GM19397 (cell line): ENCODE measurements at regions not wholly inside any gene's neighbourhood (a gene's known extent, or its start where the extent isn't known, plus 50 kb on each side); places are given as distances from the start of the nearest gene placed in this dataset.

Experiments
- ATAC-seq: cut with Tn5 transposase; IDR thresholded peaks from one replicate; pipeline ENCODE4 v1.9.1; 2021; ENCODE audit warnings: mild to moderate bottlenecking, moderate library complexity; ENCODE audit not compliant: unreplicated experiment

DNA sequence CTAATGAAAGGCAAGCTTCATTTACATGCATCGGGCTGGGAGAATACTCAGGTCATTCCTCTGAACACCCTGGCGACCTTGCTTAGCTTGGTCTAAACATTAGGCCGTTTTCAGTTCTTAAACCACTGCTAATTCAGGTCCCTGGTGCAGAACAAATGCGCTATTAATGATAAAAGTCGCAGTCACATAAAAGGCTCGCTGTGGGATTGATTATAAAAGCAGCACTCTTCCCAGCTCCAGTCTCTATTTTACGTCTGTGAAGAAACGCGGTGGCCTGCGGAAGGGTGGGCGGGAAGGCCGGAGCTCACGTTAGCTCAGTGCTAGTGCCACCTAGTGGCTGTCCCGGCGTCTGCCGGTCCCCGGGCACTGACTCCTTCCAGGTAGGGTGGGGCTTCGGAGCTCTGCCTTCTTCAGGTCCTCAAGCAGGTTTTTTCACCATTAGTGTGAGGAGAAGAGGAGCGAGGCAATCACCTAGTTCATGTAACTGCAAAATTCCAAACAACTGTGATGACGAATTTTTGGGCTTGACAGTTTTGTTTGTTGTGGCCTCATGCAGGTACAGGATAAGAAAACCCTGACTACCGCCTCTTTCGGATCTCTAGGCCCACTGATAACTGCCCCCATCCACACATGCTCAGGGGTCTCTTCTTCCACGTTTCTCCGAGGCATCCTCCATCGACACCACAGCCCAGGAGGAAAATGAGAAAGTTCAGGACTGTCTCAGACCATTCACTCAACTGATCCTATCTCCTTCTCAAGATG lies 66.5 kb upstream of the CLMP start:
- no peak for ATAC-seq

DNA sequence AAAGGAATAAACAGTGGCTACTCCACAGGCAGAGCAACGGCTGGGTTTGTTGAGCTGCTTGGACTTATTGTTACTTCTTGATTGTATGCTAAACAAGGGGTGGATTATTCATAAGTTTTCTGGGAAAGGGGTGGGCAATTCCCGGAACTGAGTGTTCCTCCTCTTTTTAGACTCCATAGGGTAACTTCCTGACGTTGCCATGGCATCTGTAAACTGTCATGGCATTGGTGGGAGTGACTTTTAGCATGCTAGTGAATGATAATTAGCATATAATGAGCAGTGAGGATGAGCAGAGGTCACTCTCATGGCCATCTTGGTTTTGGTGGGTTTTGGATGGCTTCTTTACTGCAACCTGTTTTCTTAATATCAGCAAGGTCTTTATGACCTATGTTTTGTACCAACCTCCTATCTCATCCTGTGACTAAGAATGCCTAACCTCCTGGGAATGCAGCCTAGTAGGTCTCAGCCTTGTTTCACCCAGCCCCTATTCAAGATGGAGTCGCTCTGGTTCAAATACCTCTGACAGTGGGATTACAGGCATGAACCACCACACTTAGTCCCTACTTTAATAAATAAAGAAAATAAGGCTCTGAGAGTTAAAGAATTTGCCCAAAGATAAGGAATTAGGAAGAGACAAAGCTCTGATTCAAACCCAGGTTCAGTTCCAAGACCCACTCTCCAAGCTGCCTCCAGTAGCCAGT lies 65.6 kb upstream of the CLMP start:
- ATAC-seq, result no peak

DNA sequence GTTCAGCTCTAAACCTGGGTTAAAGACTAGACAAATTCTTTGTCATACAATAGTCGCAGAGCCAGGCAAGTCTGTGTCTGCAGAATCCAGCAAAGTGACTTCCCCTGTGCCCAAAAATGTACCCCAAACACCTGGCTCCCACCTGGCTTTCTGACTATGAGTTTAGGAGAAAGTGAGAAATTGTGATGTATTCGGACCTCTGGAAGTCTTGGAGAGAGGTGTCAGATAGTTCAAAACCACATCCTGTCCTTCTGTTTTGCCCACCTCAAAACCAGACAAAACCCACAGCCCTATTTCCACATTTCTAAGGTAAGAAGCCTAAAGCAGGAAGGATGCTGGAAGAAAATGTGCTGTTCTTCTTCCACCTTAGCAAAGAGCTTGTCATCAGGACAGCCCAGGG lies 63.8 kb upstream of the CLMP start:
- no peak for ATAC-seq

DNA sequence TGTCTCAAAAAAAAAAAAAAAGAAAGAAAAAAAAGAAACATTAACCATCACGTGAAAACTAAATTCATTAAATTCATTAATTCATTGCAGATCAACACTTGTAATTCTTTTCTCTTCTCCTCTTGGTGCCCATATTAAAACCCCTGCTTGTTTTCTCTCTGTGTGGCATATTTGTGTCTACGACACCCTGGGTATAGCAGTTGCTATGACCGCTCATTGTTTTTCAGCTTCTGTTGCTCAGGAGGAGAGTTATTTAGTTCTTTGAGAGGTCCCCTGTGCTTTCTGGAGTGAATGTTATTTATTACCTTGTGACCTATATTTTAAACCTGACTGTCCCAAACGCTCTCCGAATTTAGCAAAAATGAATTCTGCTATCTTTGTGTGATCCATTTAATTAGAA lies 62.3 kb upstream of the CLMP start:
- ATAC-seq, result no peak

DNA sequence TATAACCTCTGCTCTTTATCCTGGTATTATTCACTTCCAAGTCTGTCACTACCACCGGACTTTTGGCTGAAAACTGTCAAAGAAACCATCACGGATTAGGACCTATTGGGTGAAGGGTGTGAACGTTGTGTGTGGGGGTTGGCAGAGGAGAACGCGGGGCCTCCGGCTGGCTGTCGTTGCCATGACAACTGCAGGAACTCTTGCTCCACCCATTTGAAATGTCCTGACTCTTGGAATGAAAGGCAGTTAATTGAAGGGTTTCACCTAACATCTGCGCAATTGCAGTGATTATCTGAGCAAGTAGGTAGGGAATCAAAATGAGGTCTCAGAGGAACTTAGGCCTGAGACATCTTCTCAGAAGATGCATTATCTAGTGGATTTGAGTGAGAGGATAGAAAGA lies 60.9 kb upstream of the CLMP start:
- ATAC-seq, result no peak

DNA sequence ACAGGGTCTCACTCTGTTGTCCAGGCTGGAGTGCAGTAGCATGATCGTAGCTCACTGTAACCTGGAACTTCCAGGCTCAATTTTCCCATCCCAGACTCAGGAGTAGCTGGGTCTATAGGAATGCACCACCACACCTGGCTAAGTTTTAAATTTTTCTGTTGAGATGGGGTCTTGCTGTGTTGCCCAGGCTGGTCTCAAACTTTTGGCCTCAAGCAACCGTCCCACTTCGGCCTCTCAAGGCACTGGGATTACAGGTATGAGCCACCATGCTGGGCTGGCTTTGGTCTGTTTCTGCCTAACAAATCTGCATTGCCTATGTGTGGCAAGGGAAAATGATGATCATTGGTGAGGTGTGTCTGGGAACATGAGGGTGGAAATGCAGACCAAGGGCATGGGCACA lies 59.3 kb upstream of the CLMP start:
- ATAC-seq, result no peak

DNA sequence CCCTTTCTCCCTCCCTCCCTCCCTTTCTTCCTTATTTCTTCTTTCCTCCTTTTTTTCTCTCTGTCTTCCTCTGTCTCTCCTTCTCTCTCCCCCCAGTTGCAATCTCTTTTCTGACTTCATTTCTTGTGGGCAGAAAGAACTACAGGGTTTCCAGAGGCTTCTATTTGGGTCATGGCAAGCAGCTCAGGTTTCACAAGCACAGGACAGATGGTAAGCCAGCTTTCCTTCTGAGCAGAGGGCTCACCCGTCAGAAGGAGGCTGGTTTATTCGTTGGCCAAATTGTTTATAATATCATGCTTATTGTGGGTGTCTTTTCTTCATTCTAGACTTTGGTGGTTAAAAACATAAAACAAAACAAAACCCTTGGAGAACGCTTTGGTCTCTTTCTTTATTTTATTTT lies 58.9 kb upstream of the CLMP start:
- ATAC-seq, result no peak

DNA sequence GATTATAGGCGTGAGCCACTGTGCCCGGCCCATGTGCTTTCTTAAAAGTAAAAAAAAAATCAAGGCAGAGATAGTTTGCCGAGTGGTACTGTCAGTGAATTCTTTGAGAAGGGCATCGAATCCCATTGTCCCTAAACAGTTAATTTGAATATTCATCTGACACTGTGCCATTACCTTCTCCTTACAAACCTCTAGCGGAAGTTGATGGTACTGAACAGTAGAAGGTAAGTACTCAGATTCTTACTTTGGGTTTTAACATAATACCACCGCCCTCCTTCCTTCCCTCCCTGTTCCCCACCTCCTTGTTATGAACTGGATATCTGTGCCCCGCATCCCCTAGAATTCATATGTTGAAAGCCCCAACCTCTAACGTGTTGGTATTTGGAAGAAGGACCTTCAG lies 58.2 kb upstream of the CLMP start:
- no peak for ATAC-seq

DNA sequence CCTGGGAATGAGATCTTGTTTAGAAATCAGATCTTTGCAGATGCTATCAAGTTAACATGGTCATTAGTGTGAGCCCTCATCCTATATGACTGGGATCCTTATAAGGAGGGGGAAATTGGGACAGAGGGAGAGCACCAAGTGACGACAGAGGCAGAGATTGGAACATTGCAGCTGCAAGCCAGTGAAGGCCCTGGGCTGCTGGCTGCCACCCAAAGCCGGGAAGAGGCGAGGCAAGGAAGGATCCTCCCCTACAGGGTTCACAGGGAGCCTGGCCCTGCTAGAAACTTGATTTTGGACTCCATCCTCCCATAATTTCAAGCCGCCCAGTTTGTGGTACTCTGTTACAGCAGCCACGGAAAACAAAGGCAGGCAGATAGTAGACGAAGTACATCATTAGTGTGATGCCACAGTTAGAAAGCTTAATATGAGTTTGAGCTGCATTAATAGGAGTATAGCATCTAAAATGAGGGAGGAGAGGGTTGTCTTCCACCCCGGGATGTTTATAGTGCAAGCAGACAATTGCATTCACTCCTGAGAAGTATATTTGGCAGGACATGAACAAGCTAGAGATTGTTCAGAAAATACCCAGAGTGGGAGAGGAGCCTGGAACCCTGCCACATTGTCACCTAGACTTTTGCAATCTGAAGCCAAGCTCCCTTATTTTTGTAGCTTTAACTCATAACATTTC lies 56.8 kb upstream of the CLMP start:
- ATAC-seq, result no peak

DNA sequence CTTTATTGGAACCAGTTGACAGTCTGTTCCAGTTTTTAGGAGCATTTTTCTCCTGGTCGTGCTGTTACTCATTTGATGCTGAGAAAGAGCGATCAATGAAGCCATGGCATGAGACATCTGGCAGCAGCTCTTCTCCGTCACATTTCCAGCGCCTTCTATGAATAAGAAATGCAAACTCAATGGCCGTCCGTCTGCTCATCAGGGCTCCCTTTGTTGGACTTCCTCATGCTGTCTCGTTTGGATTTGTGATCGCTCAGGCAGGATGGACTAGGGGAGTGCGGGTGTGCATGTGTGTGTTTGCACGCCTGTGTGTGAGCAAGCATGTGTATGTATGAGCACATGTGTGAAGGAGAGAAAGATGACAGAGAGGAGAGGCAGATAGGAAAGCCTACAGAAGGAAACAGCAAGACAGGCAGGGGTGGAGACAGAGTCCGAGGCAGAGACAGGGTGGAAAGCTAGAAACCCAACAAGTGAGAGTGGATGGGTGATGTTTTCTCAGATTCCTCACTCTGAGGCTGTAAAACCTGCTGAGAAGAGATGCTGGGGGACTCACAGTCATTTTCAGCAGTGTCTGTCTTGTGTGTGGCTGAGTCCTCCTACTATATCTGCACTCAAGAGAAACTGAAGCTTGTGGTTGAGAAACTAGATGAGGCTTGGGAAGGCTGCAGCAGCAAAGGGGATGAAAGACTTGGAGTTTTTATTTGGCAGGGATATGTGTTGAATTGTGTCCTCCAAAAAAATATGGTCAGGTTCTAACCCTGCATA lies 56.0 kb upstream of the CLMP start:
- ATAC-seq, result no peak

DNA sequence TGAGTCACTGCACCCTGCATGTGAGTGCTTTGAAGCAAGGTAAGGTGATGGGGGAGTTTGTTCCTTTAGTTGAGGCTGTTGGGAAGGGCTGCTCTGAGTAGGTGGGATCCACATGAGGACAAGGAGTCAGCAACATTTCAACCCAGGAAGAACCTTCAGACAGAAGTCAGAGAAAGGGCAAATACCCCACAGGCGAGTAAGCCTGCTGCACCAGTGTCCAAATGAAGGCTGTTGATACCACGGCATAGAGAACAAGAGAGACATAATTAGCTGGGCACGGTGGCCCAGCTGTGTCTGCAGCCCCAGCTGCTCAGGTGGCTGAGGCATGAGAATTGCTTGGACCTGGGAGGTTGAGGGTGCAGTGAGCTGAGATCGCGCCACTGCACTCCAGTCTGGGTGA lies 54.3 kb upstream of the CLMP start:
- ATAC-seq, result no peak

DNA sequence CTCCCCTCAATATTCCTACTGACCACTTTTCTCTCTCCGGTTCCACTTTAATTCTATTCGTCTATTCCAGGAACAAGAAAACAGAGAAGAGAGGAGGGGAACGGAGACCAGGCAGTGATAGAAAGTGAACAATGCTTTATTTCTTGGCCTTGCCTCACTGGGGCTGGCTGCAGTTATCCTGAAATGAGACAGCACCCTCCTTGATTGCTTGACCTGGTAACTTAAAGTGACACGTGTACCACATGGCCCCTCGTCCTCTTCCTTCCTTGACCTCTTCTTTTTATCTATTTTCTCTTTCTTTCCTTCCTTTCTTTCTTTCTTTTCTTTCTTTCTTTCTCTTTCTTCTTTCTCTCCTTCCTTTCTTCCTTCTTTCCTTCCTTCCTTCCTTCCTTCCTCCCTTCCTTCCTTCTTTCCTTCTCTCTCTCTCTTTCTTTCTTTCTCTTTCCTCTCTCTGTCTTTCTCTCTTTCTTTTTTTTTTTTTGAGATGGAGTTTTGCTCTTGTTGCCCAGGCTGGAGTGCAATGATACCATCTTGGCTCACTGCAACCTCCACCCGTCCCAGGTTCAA lies 52.8 kb upstream of the CLMP start:
- no peak for ATAC-seq

DNA sequence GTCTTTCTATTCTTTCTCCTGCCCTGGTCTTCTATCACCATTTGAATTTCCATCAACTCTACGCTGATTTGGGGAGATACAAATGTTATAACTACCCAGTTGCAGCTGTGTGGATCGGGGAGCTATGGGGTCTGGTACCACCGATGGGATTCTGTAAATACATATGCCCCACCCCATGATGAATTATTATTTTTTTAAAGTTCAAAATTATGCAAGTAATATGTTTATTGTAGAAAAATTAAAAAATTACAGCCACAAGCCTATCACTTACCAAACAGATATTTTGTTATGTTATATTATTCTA lies 52.4 kb upstream of the CLMP start:
- ATAC-seq, result no peak

DNA sequence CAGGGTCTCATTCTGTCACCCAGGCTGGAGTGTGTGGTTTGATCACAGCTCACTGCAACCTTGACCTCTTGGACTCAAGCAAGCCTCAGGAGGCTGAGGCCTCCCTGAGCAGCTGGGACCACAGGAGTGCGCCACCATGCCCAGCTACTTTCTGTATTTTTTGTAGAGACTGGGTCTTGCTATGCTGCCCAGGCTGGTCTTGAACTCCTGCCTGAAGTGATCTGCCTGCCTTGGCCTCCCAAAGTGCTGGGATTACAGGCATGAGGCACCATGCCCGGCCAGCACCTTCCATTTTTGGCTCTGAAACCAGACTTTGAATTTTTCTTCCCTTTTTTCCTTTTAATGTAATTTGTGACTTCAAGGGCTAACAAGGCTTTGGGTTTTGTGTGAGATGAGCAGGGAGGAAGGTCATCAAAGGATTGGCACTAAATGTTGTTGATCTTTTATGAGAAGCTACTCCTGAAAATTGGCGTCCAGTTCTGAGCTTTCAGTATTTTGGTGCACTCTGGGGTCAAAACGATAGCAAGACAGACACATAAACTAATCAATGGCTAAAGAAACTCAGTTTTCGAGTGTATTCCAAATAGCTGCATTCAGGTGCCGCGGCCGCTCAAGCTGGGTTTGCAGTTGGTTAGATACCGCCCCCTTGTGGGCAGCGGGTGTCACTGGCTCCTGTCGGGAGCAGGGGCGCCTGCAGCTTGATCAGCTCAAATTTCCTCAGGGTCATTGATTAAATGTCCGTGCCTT lies 51.9 kb upstream of the CLMP start:
- ATAC-seq, result peak; percentile 82

DNA sequence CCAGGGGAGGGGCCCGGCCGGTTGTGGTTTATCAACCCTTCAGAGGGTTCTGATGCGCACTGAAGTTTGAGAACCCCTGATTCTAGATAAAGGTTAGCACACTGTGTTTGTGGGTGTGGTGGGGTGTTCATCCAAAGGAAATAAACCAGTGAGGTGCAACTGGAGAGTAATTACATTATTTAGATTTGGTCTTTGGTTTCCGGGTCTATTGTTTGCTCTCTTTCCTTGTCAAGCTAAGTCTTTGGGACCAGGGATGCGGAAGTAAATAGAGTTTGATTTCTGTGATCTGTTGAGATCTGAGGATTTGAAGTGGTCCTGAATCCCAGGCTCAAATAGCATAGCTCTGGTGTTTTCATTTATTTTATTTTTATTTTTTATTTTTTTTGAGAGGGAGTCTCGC lies 50.5 kb upstream of the CLMP start:
- ATAC-seq, result no peak
